Sciatic nerve (tissue), 2 donors: ENCODE measurements at regions not wholly inside any gene's neighbourhood (a gene's known extent, or its start where the extent isn't known, plus 50 kb on each side); places are given as distances from the start of the nearest gene placed in this dataset.
A peak's percentile ranks its signal among the peaks of the same experiment; 100 is the strongest.
"Not testable (repeated sequence)": the region's sequence is repeated elsewhere in the genome, so short reads cannot be mapped to it uniquely, and the experiment has no call there.

ENCODE experiments used
- ATAC-seq: fragments of 200-7000 bp; cut with Tn5 transposase; one replicate; pipeline ENCODE4 v1.9.1; 2020; ENCODE audit warnings: mild to moderate bottlenecking, moderate library complexity
- DNase-seq: peaks from one replicate; pipeline ENCODE4 v3.0.0-alpha.2; 2020; ENCODE audit warnings: low spot score
- intact Hi-C: fragments of 100-400 bp; cut with DNase I; formaldehyde crosslinking; loops from one replicate; pipeline ENCODE4 v1.14.2; 2022
- donor health status: DM: no; HTN: no; CAD: no.
- donor health status: DM: no; HTN: no; CAD: no.

GRCh38 chr21:14833666-14834351, 231.0 kb downstream of the NRIP1 start:
- DNase-seq (no peak), ATAC-seq (no peak)
- intact Hi-C loops, result no loop called here

- ATAC-seq (no peak), DNase-seq (no peak)
- intact Hi-C loops, result no loop called here
Observed at GRCh38 chr21:14833241-14833640, 231.6 kb downstream of the NRIP1 start.

- intact Hi-C loops, result no loop called here
- ATAC-seq (no peak), DNase-seq (no peak)
Observed at GRCh38 chr21:14830307-14830706, 234.5 kb downstream of the NRIP1 start.

- DNase-seq (no peak), ATAC-seq (no peak)
- intact Hi-C loops, result loop anchor here (5.0 kb wide), 1 partner anchor 1878 kb away; no protein-coding TSS in a partner anchor
Observed at GRCh38 chr21:14829685-14830084, 235.1 kb downstream of the NRIP1 start.

GRCh38 chr21:14827468-14827867, 237.3 kb downstream of the NRIP1 start:
- intact Hi-C loops, result loop anchor here (5.0 kb wide), 1 partner anchor 1880 kb away; no protein-coding TSS in a partner anchor
- no peak for ATAC-seq
- DNase-seq, result no peak

- no peak for ATAC-seq
- intact Hi-C loops, result loop anchor here (5.0 kb wide), 1 partner anchor 1881 kb away; no protein-coding TSS in a partner anchor
- no peak for DNase-seq
Observed at GRCh38 chr21:14826630-14827029, 238.2 kb downstream of the NRIP1 start.

GRCh38 chr21:14825514-14825974, 239.3 kb downstream of the NRIP1 start:
- ATAC-seq (no peak), DNase-seq (no peak)
- intact Hi-C loops, result loop anchor here (5.0 kb wide), 1 partner anchor 1882 kb away; no protein-coding TSS in a partner anchor

GRCh38 chr21:14824126-14824525, 240.7 kb downstream of the NRIP1 start:
- ATAC-seq (no peak), DNase-seq (no peak)
- intact Hi-C loops, result no loop called here

- intact Hi-C loops, result no loop called here
- no peak for ATAC-seq
- no peak for DNase-seq
Observed at GRCh38 chr21:14817311-14817710, 247.5 kb downstream of the NRIP1 start.

- no peak for ATAC-seq
Observed at GRCh38 chr21:14814991-14815390, 249.8 kb downstream of the NRIP1 start.

GRCh38 chr21:14814282-14814681, 250.5 kb downstream of the NRIP1 start:
- intact Hi-C loops, result no loop called here
- ATAC-seq, result no peak

More at GRCh38 chr21:14814991-14815390, 249.8 kb downstream of the NRIP1 start:
- intact Hi-C loops, result no loop called here
- no peak for DNase-seq

GRCh38 chr21:14804170-14804569, 258.1 kb upstream of the SAMSN1 start:
- ATAC-seq, intact Hi-C loops, DNase-seq: not testable (repeated sequence)

More at GRCh38 chr21:14814282-14814681, 250.5 kb downstream of the NRIP1 start:
- no peak for DNase-seq

- no peak for ATAC-seq
- no peak for DNase-seq
- intact Hi-C loops, result no loop called here
Observed at GRCh38 chr21:14797543-14797942, 251.4 kb upstream of the SAMSN1 start.

- no peak for ATAC-seq
- intact Hi-C loops, result no loop called here
- DNase-seq, result no peak
Observed at GRCh38 chr21:14787312-14787711, 241.2 kb upstream of the SAMSN1 start.

GRCh38 chr21:14785679-14786078, 239.6 kb upstream of the SAMSN1 start:
- DNase-seq (no peak), ATAC-seq (no peak)
- intact Hi-C loops, result no loop called here

GRCh38 chr21:14773777-14774345, 227.7 kb upstream of the SAMSN1 start:
- intact Hi-C loops, result loop anchor here (2.0 to 10.0 kb wide), 2 partner anchors 293 to 1501 kb away; no protein-coding TSS in a partner anchor
- ATAC-seq, result no peak
- peak; percentile 68 for DNase-seq

- intact Hi-C loops, result loop anchor here (10.0 kb wide), 1 partner anchor 1503 kb away; no protein-coding TSS in a partner anchor
- ATAC-seq (no peak), DNase-seq (no peak)
Observed at GRCh38 chr21:14771593-14771992, 225.5 kb upstream of the SAMSN1 start.

- ATAC-seq (no peak), DNase-seq (no peak)
- intact Hi-C loops, result no loop called here
Observed at GRCh38 chr21:14768042-14768441, 221.9 kb upstream of the SAMSN1 start.

- no peak for DNase-seq
- intact Hi-C loops, result no loop called here
- ATAC-seq, result no peak
Observed at GRCh38 chr21:14767192-14767852, 221.2 kb upstream of the SAMSN1 start.

- ATAC-seq (no peak), DNase-seq (no peak)
- intact Hi-C loops, result no loop called here
Observed at GRCh38 chr21:14766241-14766640, 220.1 kb upstream of the SAMSN1 start.
